GM19395 (cell line): ENCODE measurements at regions not wholly inside any gene's neighbourhood (a gene's known extent, or its start where the extent isn't known, plus 50 kb on each side); places are given as distances from the start of the nearest gene placed in this dataset.
A peak's percentile ranks its signal among the peaks of the same experiment; 100 is the strongest.
"Not testable (repeated sequence)": the region's sequence is repeated elsewhere in the genome, so short reads cannot be mapped to it uniquely, and the experiment has no call there.

Experiments
- ATAC-seq: cut with Tn5 transposase; IDR thresholded peaks from one replicate; pipeline ENCODE4 v1.9.1; 2021; ENCODE audit warnings: mild to moderate bottlenecking, moderate library complexity; ENCODE audit not compliant: unreplicated experiment

DNA sequence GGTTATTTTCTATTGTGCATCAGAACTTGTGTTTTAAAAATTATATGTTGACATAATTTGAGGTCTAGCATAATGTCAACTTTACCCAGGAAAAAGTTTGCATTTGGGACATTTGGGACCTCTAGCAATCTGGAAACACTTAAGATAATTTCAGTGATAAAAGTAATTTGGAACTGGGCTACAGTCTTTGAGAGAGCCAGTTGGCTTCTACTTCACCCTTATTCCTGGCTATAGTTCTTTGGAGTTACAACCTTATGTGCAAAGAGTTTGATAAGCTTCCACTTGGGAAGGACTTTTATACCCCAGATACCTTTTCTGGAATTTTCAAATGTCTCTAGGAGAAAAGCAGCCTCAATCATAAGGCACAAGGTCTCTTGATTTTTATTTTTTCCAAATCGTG is 139.3 kb downstream of the ARRDC3 start:
- ATAC-seq: no peak

DNA sequence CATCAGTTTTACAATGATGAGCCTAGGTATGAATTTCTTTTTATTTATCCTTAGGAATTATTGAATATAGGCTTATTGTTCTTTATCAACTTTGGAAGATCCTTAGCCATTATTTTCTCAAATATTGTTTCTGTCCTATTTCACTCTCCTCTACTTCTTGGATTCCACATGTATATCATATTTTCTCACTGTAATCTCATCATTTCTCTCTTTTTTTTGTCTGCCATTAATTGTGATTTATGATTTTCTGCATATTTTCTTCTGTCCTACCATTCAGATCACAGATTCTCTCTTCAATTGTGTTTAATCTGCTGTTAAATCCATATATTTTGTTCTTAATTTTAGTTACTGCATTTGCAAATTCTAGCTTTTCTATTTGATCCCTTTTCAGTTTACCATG is 139.8 kb downstream of the ARRDC3 start:
- ATAC-seq: no peak

DNA sequence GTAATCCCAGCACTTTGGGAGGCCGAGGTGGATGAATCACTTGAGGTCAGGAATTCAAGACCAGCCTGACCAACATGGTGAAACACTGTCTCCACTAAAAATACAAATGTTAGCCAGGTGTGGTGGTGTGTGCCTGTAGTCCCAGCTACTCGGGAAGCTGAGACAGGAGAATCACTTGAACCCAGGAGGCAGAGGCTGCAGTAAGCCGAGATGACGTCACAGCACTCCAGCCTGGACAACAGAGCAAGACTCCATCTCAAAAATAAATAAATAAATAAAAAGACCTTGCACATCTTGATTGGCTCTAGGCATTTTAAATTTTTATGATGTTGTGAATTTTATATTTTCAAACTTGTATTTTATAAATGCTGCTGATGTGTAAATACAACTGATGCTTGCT is 141.7 kb downstream of the ARRDC3 start:
- ATAC-seq: not testable (repeated sequence)

DNA sequence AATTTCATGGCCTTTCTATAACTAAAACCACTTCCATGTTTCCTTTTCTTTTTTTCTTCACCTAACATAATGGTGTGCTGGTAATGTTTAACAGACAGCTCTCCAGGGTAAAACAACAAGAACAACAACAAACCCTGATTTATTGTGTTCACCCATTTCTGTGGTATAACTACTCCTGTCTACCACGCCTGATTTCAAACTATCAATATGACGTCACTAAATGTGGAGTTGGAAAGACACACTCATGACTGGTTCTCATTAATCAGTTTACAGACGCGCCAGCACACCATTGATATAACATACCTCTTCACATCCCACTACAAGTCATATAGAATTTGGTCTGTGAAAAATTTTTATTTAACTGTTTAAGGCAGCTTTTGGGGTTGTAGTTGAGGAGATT is 142.9 kb downstream of the ARRDC3 start:
- ATAC-seq: no peak

DNA sequence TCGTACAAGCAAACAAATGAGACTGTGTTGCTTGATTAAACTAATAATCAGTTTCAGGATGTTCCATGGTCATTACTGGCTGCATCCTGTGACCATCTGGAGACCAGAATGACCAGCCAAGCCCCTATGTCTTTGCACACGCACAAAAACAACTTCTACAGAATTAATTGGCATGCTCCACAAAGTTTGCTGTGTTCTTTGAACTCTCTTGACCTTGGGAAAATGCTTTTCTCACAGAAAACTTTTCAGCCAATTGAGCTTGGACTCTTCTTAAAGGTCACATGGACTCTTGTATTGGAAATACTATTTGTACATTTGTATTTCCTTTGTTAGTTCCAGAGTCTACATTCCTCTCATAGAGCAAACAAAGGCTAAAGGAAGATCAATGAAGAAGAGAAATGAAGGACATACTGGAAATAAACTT is 147.8 kb downstream of the ARRDC3 start:
- no peak for ATAC-seq

DNA sequence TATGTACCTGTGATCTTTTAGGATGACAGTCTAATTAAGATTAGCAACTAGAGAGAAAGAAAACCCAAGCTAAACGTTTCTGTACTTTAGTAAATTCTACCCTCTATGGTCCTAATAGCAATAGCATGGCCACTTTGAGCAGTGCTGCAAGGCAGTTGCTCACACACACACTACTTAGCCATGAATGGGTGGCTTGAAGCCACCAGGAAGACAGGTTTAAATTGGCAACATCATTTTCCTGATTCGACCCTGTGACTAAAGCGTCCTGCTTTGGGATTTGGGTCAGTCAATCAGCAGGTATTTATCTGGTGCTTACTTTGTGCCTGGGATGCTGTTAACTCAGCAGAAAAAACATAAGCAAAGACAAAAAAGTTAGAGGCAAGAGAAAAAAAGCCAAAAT is 150.6 kb downstream of the ARRDC3 start:
- ATAC-seq: no peak

DNA sequence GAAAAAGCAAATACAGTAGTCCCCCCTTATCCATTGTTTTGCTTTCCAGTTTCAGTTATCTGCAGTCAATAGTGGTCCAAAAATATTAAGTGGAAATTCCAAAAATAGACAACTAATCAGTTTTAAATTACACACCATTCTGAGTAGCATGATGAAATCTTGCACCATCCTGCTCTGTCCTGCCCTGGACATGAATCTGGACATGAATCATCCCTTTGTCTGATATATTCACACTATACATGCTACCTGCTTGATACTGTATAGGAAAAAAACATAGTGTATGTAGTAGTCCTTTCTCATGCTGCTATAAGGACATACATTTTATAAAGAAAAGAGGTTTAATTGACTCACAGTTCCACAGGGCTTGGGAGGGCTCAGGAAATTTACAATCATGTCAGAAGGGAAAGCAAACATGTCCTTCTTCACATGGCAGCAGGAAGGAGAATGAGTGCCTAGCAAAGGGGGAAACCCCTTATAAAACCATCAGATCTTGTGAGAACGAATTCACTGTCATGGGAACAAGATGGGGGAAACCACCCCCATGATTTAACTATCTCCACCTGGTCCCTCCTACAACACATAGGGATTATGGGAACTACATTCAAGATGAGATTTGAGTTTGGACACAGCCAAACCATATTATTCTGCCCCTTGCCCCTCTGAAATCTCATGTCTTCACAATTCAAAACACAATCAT is 153.9 kb downstream of the ARRDC3 start:
- no peak for ATAC-seq

DNA sequence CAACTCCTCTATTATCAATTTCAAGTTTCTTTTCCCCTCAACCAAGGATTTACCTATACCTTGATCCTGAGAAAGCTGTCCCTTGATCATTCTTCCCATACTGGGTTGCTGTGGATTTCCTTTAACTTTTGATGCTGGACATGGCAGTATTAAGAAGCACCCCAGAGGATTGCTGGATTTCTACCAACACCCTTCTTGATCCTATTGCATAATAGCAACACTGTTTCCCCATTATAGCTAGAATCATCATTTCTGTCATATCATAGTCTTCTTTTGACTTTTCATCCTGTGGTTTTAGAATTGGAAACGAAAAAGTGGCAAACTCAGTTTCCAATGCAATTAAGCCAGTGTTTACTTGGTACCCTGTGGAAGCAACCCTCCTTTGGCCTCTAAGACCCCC is 154.9 kb downstream of the ARRDC3 start:
- ATAC-seq: no peak

DNA sequence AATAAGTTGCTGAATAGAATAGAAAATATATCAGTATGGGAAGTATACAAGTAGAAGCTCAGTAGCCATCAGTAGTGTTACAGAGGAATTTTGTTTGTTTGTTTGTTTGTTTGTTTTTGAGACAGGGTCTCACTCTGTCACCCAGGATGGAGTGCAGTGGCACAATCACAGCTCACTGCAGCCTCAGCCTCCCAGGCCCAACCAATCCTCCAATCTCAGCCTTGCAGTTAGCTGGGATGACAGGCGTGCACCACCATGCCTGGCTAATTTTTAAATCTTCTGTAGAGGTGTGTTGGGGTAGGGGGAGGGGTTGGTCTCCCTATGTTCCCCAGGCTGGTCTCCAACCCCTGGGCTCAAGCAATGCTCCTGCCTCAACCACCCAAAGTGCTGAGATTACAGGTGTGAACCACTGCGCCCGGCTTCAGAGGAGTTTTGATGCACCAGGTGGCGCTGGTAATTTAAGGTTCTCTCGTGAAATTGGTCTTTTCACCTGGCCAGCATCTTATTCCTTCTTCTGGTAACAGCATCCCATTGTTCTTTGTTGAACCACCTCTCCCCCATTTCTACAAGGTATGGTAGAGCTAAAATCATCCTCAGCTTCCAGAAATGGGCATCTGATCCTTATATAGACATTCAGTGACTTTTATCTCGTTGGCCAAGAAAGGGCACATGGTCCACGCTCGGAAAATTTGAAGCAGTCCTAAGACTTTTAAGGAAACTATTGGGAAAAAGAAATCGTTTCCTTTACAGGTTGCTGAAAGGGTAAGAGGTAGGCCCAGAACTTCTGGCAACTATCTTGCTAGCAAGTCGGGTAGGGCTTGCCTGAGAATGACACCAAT is 157.1 kb downstream of the ARRDC3 start:
- ATAC-seq: peak; percentile 83

DNA sequence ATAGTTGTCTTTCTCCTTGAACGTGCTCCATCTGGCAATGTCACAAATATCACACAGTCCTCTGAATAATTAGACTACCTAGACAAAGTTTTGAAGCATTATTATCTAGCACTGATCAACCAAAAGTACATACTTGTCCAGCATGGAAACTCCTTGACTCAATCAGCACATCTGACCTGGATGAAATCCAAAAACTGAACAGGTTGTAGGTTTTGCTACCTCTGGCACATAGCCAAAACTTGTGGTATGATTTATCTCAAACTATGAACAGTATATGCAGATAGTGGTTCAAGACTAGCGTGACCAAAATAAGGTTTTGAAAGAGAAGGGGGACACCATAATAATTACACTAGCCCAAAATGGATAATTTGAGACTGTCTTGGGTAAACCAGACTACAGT is 158.1 kb downstream of the ARRDC3 start:
- no peak for ATAC-seq

DNA sequence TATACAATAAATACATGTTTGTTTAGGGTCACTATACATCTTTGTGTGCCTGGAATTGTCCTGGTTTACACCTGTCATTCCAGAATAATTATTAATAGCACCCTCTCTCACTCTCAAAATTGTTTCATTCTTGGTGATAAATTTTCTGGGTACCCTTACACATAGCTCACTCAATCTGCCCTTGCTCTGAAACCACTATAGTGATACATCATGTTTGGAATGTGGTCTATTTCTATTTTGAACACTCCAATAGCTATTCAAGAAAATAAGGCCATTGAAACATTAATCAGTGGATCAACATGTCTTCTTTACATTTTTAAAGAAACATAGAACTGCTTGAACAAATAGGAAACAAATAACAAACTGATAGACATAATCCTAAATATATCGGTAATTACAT is 158.7 kb downstream of the ARRDC3 start:
- ATAC-seq: no peak

DNA sequence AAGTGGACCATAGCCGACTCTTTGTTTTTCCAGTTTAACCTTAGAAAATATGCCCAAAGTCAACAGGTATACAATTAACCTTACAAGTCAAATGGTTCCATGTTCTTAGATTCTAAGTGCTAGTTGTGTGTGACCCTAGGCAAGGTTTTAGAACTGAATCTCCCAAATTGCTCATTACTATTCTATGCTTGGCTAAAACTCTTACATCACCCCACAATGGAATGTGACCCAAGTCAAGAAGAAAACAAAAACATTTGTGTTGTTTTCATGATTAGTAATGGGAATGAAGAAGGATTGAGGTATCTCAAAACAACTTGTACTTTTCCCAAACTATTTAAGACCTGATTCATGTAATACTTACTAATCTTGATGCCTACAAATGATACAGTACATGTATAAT is 159.2 kb downstream of the ARRDC3 start:
- no peak for ATAC-seq

DNA sequence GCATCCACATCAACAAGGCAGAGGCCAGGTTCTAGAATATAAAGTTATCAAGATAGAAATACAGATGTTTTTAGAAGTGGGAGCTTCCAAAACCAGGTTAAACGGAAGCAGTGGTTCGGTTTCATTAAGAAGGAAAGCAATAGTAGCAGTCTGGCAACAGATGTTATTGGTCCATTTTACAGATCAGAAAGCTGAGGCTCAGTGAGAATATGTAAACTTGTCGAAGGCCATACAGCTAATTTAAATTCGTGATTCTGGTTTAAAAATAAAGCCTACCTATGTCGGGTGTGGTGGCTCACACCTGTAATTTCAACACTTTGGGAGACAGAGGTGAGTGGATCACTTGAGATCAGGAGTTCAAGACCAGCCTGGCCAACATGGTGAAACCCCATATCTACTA is 160.6 kb downstream of the ARRDC3 start:
- ATAC-seq: no peak

DNA sequence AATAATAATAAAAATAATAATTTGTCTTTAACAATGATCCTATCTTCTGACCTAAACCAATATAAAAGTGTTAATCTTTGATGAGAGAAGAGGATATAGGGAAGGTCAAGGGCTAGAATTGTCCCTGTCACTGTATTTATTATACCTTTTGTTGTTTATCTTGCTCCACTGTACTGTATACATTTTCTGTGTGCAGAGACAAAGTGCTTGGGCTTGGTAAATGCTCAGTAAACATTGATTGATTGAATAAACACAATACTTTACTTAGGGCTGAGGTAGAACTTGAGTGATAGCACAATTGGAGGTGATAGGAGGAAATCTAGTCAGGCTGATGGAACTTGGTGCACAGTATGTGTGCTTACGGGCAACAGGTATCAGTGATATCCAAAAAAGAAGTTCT is 161.2 kb downstream of the ARRDC3 start:
- ATAC-seq: no peak

DNA sequence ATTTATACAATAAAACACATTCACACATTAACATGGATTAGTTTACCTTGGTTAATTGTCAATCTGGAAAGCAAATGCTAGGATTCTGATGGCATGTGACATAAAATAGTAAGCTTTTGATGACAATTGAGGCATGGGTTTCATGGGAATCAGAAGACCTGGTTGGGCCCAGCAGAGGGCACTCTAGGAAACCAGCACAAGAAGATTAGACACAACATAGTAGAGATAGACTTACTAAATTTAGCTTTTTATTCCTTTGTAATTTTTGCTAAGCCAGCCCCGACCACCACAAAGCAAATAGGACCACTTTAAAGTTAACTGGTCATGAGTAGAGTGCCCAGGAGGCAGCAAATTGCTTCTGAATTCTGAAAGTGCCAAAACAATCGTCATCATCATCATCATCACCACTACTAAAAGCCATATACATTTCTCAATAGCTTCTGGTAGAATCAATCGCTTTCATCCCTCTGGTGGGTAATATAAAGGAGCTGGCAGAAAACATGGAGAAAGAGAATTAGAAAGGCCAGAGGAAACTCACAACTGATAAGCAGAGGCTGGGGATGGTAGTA is 163.2 kb downstream of the ARRDC3 start:
- ATAC-seq: no peak

DNA sequence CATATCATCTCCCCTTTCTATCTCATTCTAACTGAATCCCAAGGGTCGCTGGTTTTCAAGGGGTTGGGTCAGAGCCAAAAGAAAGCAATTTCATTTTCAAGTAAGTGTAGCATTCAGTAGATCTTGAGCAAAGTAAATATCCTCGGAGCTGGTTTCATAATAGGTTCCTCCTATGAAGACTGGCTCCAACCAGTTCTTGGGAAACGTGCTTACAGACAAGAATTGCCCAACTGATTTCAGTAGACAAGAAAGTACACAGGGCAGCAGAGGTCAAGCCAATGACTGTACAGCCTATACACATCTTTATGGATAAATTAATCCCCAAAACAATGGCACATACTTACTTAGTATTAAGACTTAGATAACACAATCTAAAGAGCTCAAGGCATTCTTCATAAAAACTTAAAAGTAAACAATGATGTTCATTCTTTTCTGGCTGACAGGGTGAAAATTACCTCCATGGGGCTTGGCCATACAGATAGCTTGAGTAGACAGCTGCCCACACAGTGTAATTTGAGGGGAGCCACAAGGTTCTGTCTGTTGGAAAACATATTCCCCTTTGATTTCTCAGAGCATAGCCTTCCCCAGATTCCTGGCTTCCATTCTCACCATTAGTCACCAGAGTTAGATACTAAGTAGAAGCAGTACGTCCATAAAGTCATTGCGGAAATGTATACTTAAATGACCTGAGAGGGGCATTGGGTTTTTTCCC is 163.9 kb downstream of the ARRDC3 start:
- ATAC-seq: no peak

DNA sequence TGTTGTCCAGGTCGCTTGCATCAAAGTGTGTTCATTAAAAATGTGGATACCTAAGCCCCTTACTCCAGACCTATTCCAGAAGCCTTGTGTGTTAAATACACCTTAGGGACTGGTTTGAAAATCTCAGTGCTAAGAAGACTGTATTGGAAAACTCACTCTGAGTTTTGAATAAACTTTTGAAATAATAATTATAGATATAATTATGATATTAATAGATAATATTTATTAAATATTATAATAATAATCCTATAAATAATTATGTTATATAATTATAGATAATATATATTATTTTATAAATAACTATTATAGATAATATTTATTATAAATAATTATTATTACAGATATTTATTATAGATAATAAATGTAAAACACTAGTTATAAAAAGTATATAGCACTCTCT is 165.3 kb downstream of the ARRDC3 start:
- no peak for ATAC-seq

DNA sequence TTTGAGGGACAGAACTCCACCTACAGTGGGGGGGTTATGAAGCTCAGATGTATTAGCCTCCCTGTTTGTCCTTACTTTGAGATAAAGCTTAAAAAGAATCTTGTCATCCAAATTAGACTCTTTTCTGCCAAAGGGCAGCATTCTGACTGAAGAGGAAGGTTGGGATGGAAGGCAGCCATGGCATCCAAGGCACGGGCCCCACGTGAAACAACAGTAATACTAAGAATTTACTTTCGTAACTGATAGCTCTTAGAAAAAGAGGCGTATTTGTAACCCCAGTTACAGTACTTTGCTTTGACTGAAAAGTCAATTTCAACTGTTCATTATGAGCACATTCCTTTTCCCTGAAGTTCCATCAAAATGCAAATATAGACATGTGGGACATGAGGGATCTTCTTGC is 168.5 kb downstream of the ARRDC3 start:
- no peak for ATAC-seq
